Testis (tissue), 2 donors: ENCODE measurements at regions not wholly inside any gene's neighbourhood (a gene's known extent, or its start where the extent isn't known, plus 50 kb on each side); places are given as distances from the start of the nearest gene placed in this dataset.

Source experiments
- DNase-seq: peaks from one replicate; pipeline ENCODE4 v3.0.0-alpha.2; 2019
- H3K27ac ChIP-seq, 2 donors: fragments of 200-600 bp; sonication (generic); one replicate each; pipeline ENCODE4 v1.5.1; 2019
- H3K27me3 ChIP-seq: fragments of 200-600 bp; sonication (generic); one replicate; pipeline ENCODE4 v1.5.1; 2019
- H3K36me3 ChIP-seq: fragments of 200-600 bp; sonication (generic); one replicate; pipeline ENCODE4 v1.5.1; 2017; ENCODE audit warnings: low read depth; ENCODE audit errors: missing control alignments
- H3K4me1 ChIP-seq: fragments of 200-600 bp; sonication (generic); one replicate; pipeline ENCODE4 v1.5.1; 2019
- H3K4me3 ChIP-seq, 2 donors: fragments of 200-600 bp; sonication (generic); one replicate each; pipeline ENCODE4 v1.5.1; 2017 to 2019
- H3K9me3 ChIP-seq: fragments of 200-600 bp; sonication (generic); one replicate; pipeline ENCODE4 v1.5.1; 2017
- POLR2A ChIP-seq: fragments of 450-650 bp; IDR thresholded peaks from one replicate; pipeline ENCODE4 v1.6.1; 2017; ENCODE audit warnings: antibody characterized with exemption, mild to moderate bottlenecking, moderate library complexity
- WGBS, 2 donors: methylation state at CpG; one replicate each; pipeline ENCODE4 v1.1.5; 2018; 5-methylcytosine and 5-hydroxymethylcytosine counted together
- intact Hi-C: fragments of 100-400 bp; cut with DNase I; formaldehyde crosslinking; loops from one replicate; pipeline ENCODE4 v1.15.1; 2023; ENCODE audit warnings: low total_unique reads
- TF ChIP-seq, protein P1 (sequence below), 3 experiments: fragments of 450-650 bp in 2 of 3; fragments of 200-600 bp in 1 of 3; sonication (generic) in 1 of 3; IDR thresholded peaks; one replicate each; pipeline ENCODE4 v1.5.1; 2016 to 2019; ENCODE audit warnings: antibody characterized with exemption in 3 of 3, mild to moderate bottlenecking in 2 of 3, moderate library complexity in 1 of 3

DNA sequence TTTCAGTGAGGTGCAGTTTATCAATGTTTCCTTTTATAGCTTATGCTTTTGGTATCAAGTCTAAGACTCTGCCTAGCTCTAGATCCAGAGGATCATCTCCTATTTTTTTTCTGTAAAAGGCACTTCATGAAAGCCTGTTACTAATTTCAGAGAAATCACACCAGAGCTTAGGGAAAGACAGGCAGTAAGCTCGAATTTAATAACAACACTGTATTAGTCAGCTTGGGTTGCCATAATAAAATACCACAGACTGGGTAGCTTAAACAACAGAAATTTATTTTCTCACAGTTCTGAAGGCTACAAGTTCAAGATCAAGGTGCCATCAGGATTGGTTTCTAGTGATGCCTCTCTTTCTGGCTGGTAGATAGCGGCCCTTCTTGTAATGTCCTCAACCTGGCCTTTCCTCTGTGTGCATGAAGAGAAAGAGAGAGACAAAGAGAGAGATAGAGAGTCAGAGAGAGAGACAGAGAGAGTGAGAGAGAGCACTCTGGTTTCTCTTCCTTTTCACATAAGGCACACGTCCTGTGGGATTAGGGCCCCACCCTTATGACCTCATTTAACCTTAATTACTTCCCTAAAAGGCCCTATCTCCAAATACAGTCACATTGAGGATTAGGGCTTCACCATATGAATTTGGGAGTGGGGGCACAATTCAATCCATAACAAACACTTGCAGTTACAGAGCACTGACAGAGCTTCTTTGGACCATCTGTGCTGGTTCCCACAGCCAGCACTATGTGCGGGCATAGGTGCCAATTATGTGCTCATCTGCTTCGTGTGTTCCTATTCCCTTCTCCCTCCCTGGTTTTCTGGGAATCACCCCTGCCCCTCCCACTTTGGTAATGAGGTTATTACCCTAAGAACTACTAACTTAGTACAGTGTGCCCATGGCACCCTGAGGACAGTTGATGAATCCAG lies 114.8 kb upstream of the MED14 start:
- H3K9me3 ChIP-seq = no peaks in the 10 kb centered on the region
- TF ChIP-seq, protein P1, sequence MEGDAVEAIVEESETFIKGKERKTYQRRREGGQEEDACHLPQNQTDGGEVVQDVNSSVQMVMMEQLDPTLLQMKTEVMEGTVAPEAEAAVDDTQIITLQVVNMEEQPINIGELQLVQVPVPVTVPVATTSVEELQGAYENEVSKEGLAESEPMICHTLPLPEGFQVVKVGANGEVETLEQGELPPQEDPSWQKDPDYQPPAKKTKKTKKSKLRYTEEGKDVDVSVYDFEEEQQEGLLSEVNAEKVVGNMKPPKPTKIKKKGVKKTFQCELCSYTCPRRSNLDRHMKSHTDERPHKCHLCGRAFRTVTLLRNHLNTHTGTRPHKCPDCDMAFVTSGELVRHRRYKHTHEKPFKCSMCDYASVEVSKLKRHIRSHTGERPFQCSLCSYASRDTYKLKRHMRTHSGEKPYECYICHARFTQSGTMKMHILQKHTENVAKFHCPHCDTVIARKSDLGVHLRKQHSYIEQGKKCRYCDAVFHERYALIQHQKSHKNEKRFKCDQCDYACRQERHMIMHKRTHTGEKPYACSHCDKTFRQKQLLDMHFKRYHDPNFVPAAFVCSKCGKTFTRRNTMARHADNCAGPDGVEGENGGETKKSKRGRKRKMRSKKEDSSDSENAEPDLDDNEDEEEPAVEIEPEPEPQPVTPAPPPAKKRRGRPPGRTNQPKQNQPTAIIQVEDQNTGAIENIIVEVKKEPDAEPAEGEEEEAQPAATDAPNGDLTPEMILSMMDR (IDR thresholded peaks at IDR 0.05) = no peak
- TF ChIP-seq POLR2A = no peak
- 88% methylated on average over 4 to 5 of the region's 5 CpGs for WGBS, 2 donors
- intact Hi-C loops = no loop called here
- H3K27me3 ChIP-seq = no peaks in the 10 kb centered on the region
- no peaks in the 10 kb centered on the region for H3K36me3 ChIP-seq
- no peak overlapping the region for H3K4me3 ChIP-seq
- H3K4me1 ChIP-seq = no peaks in the 10 kb centered on the region
- DNase-seq = no peak
- no peak overlapping the region for H3K27ac ChIP-seq

- H3K36me3 ChIP-seq = no peaks in the 10 kb centered on the region
- no peak overlapping the region for H3K27ac ChIP-seq
- intact Hi-C loops = no loop called here
- TF ChIP-seq, protein P1 (IDR thresholded peaks at IDR 0.05) = no peak
- TF ChIP-seq POLR2A = no peak
- H3K9me3 ChIP-seq = no peaks in the 10 kb centered on the region
- H3K4me3 ChIP-seq = no peak overlapping the region
- no peak for DNase-seq
- no peaks in the 10 kb centered on the region for H3K4me1 ChIP-seq
- H3K27me3 ChIP-seq = no peaks in the 10 kb centered on the region
These were observed 117.2 kb upstream of the MED14 start for GRCh38 chrX:40852586-40852985.

DNA sequence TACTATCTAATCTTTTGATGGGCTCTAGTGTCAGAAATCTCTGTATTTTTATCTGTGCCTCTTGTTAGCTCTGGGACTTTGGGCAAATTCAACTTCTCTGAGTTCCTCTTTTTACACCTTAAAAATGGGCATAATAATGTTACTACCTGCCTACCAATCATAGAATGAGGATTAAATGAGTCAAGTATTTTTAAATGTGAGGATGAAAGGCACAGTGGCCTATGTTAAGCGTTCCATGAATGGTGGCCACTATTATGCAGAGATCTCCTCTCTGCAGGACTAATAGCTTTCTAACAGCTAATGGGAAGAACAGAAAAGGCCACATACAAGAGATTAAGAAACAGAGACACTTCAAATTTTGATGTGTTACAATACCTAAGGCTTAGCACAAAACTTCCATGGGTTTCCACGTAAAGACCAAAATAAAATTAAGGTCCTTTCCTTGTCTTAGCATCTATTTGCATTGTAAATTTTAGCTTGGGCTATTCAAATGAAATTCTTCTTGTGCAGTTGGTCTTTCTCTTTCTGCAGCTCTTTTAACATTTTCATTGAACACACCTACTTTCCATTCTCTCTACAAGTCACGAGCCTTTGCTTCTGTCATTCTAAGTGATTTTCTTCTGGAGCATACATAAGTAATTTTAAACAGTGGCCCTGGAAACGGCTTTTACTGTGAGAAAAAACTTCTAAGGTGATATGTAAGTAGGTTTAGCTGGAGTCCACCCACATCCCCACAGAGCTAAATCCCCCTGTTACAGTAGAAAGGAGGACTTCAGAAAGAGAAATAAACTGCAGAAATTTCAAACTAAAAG lies 117.9 kb upstream of the MED14 start:
- Histone ChIP-seq H3K36me3 (no peaks in the 10 kb centered on the region), H3K27ac (no peak overlapping the region), H3K4me3 (no peak overlapping the region), H3K27me3 (no peaks in the 10 kb centered on the region), H3K9me3 (no peaks in the 10 kb centered on the region), H3K4me1 (no peaks in the 10 kb centered on the region)
- TF ChIP-seq POLR2A = no peak
- TF ChIP-seq, protein P1 (IDR thresholded peaks at IDR 0.05) = no peak
- intact Hi-C loops = no loop called here
- 76 to 82% methylated on average over 4 of the region's 4 CpGs for WGBS, 2 donors
- DNase-seq = no peak

GRCh38 chrX:40853816-40854123 lies 118.4 kb upstream of the MED14 start:
- Histone ChIP-seq H3K4me1 (no peaks in the 10 kb centered on the region), H3K9me3 (no peaks in the 10 kb centered on the region), H3K4me3 (no peak overlapping the region), H3K27me3 (no peaks in the 10 kb centered on the region), H3K27ac (no peak overlapping the region), H3K36me3 (no peaks in the 10 kb centered on the region)
- DNase-seq = no peak
- intact Hi-C loops = no loop called here
- TF ChIP-seq, protein P1 (IDR thresholded peaks at IDR 0.05) = no peak
- no peak for TF ChIP-seq POLR2A
